ENCODE measurements at regions not wholly inside any gene's neighbourhood (a gene's known extent, or its start where the extent isn't known, plus 50 kb on each side); places are given as distances from the start of the nearest gene placed in this dataset.

GRCh38 chr6:138017166-138017757 is 90.0 kb downstream of the PERP start:
- DNase-seq (ENCODE audit: low spot score in 2 of 2): no peak

GRCh38 chr6:138018297-138018696 is 88.9 kb downstream of the PERP start:
- ATAC-seq (no peak), DNase-seq (ENCODE audit: low spot score in 2 of 2) (no peak)
- no peaks in the 10 kb centered on the region for H3K36me3 Mint-ChIP-seq
- no peak overlapping the region for H3K27ac Mint-ChIP-seq
- no peaks in the 10 kb centered on the region for H3K9me3 Mint-ChIP-seq

More at GRCh38 chr6:138017166-138017757, 90.0 kb downstream of the PERP start:
- H3K9me3 Mint-ChIP-seq: no peaks in the 10 kb centered on the region
- H3K36me3 Mint-ChIP-seq: no peaks in the 10 kb centered on the region
- H3K27ac Mint-ChIP-seq: no peak overlapping the region
- no peak for ATAC-seq

- H3K27ac Mint-ChIP-seq: no peak overlapping the region
- ATAC-seq (no peak), DNase-seq (ENCODE audit: low spot score in 2 of 2) (no peak)
- H3K9me3 Mint-ChIP-seq: no peaks in the 10 kb centered on the region
- no peaks in the 10 kb centered on the region for H3K36me3 Mint-ChIP-seq
These were observed 81.7 kb downstream of the PERP start for GRCh38 chr6:138025528-138025978.

- Mint-ChIP-seq H3K36me3 (no peaks in the 10 kb centered on the region), H3K9me3 (no peaks in the 10 kb centered on the region), H3K27ac (no peak overlapping the region)
- ATAC-seq (no peak), DNase-seq (ENCODE audit: low spot score in 2 of 2) (no peak)
These were observed 80.9 kb downstream of the PERP start for GRCh38 chr6:138026342-138026741.

GRCh38 chr6:138028893-138029292 is 78.3 kb downstream of the PERP start:
- DNase-seq (ENCODE audit: low spot score in 2 of 2) (no peak), ATAC-seq (no peak)
- Mint-ChIP-seq H3K9me3 (no peaks in the 10 kb centered on the region), H3K36me3 (no peaks in the 10 kb centered on the region), H3K27ac (no peak overlapping the region)

- Mint-ChIP-seq H3K9me3 (no peaks in the 10 kb centered on the region), H3K36me3 (no peaks in the 10 kb centered on the region), H3K27ac (no peak overlapping the region)
- ATAC-seq: no peak
- no peak for DNase-seq (ENCODE audit: low spot score in 2 of 2)
These were observed 76.3 kb downstream of the PERP start for GRCh38 chr6:138030872-138031271.

- H3K9me3 Mint-ChIP-seq: no peaks in the 10 kb centered on the region
- H3K27ac Mint-ChIP-seq: peak overlapping the region in 1 of 2 donors; percentile 19
- H3K36me3 Mint-ChIP-seq: no peaks in the 10 kb centered on the region
- DNase-seq (ENCODE audit: low spot score in 2 of 2): no peak
- no peak for ATAC-seq
These were observed 75.8 kb downstream of the PERP start for GRCh38 chr6:138031417-138031816.

GRCh38 chr6:138031850-138032249 is 75.4 kb downstream of the PERP start:
- Mint-ChIP-seq H3K27ac (no peak overlapping the region), H3K9me3 (no peaks in the 10 kb centered on the region), H3K36me3 (no peaks in the 10 kb centered on the region)
- no peak for DNase-seq (ENCODE audit: low spot score in 2 of 2)
- ATAC-seq: peak in 1 of 2 donors; percentile 35

- no peaks in the 10 kb centered on the region for H3K9me3 Mint-ChIP-seq
- H3K36me3 Mint-ChIP-seq: no peaks in the 10 kb centered on the region
- ATAC-seq (no peak), DNase-seq (ENCODE audit: low spot score in 2 of 2) (no peak)
- H3K27ac Mint-ChIP-seq: no peak overlapping the region
These were observed 74.6 kb downstream of the PERP start for GRCh38 chr6:138032571-138032970.

GRCh38 chr6:138034229-138034628 is 73.0 kb downstream of the PERP start:
- Mint-ChIP-seq H3K9me3 (no peaks in the 10 kb centered on the region), H3K36me3 (no peaks in the 10 kb centered on the region), H3K27ac (peak overlapping the region in 1 of 2 donors; percentile 24)
- ATAC-seq: no peak
- no peak for DNase-seq (ENCODE audit: low spot score in 2 of 2)

- ATAC-seq: no peak
- Mint-ChIP-seq H3K9me3 (no peaks in the 10 kb centered on the region), H3K27ac (no peak overlapping the region)
These were observed 72.1 kb downstream of the PERP start for GRCh38 chr6:138035070-138035469.

GRCh38 chr6:138036111-138036510 is 71.1 kb downstream of the PERP start:
- no peaks in the 10 kb centered on the region for H3K9me3 Mint-ChIP-seq
- H3K36me3 Mint-ChIP-seq: no peaks in the 10 kb centered on the region
- ATAC-seq (no peak), DNase-seq (ENCODE audit: low spot score in 2 of 2) (no peak)
- H3K27ac Mint-ChIP-seq: no peak overlapping the region

More at GRCh38 chr6:138035070-138035469, 72.1 kb downstream of the PERP start:
- DNase-seq (ENCODE audit: low spot score in 2 of 2): no peak
- no peaks in the 10 kb centered on the region for H3K36me3 Mint-ChIP-seq

- no peak overlapping the region for H3K27ac Mint-ChIP-seq
- no peaks in the 10 kb centered on the region for H3K36me3 Mint-ChIP-seq
- no peak for DNase-seq (ENCODE audit: low spot score in 2 of 2)
- no peak for ATAC-seq
- H3K9me3 Mint-ChIP-seq: peaks cover 0 to 5% of the 10 kb centered on the region in 2 donors
These were observed 70.2 kb downstream of the PERP start for GRCh38 chr6:138037009-138037504.

GRCh38 chr6:138038142-138038870 is 68.9 kb downstream of the PERP start:
- ATAC-seq (no peak), DNase-seq (ENCODE audit: low spot score in 2 of 2) (no peak)
- H3K36me3 Mint-ChIP-seq: no peaks in the 10 kb centered on the region
- H3K9me3 Mint-ChIP-seq: peaks cover 0 to 5% of the 10 kb centered on the region in 2 donors
- H3K27ac Mint-ChIP-seq: no peak overlapping the region

Data from activated naive CD4-positive, alpha-beta T cell treated with anti-CD3 and anti-CD28 coated beads, Interleukin-2, amount 50 U/mL, for 72 hours (primary cell).